Right atrium auricular region (tissue), 2 donors: ENCODE measurements at regions not wholly inside any gene's neighbourhood (a gene's known extent, or its start where the extent isn't known, plus 50 kb on each side); places are given as distances from the start of the nearest gene placed in this dataset.

ENCODE experiments used
- DNase-seq: peaks from one replicate; pipeline ENCODE4 v3.0.0-alpha.2; 2019; ENCODE audit warnings: low spot score
- H3K27ac ChIP-seq, 2 donors: fragments of 200-600 bp; sonication (generic); 1 replicate in 1 of 2; 2 replicates in 1 of 2; pipeline ENCODE4 v1.5.1; 2016 to 2019
- H3K27me3 ChIP-seq, 2 donors: fragments of 200-600 bp; sonication (generic); one replicate each; pipeline versions ENCODE4 v1.5.1 to v1.6.0; 2017 to 2019
- H3K36me3 ChIP-seq: fragments of 200-600 bp; sonication (generic); one replicate; pipeline ENCODE4 v1.5.1; 2016
- H3K4me1 ChIP-seq, 2 donors: fragments of 200-600 bp; sonication (generic); one replicate each; pipeline versions ENCODE4 v1.5.1 to v1.6.0; 2017 to 2019
- H3K4me3 ChIP-seq, 2 donors: fragments of 200-600 bp; sonication (generic); 1 replicate in 1 of 2; 2 replicates in 1 of 2; pipeline ENCODE4 v1.5.1; 2017 to 2019; ENCODE audit warnings: mild to moderate bottlenecking in 1 of 2, moderate library complexity in 1 of 2
- H3K9me3 ChIP-seq, 2 donors: fragments of 200-600 bp; sonication (generic); one replicate each; pipeline ENCODE4 v1.5.1; 2019
- CTCF ChIP-seq, 2 donors: fragments of 200-600 bp; sonication (generic); IDR thresholded peaks; one replicate each; pipeline ENCODE4 v1.5.1; 2019; ENCODE audit warnings: antibody characterized with exemption in 2 of 2

- Histone ChIP-seq H3K9me3 (no peaks in the 10 kb centered on the region), H3K27me3 (no peaks in the 10 kb centered on the region), H3K36me3 (no peaks in the 10 kb centered on the region), H3K4me3 (no peak overlapping the region), H3K27ac (no peak overlapping the region), H3K4me1 (no peaks in the 10 kb centered on the region)
- DNase-seq = no peak
- no peak for TF ChIP-seq CTCF (IDR thresholded peaks at IDR 0.05)
Observed at GRCh38 chr18:38386146-38386545, 820.5 kb upstream of the CELF4 start.

GRCh38 chr18:38369772-38370690 lies 804.4 kb upstream of the CELF4 start:
- TF ChIP-seq CTCF (IDR thresholded peaks at IDR 0.05) = no peak
- no peak for DNase-seq
- no peaks in the 10 kb centered on the region for H3K36me3 ChIP-seq
- H3K4me1 ChIP-seq = no peaks in the 10 kb centered on the region
- H3K27me3 ChIP-seq = no peaks in the 10 kb centered on the region
- no peak overlapping the region for H3K27ac ChIP-seq
- no peaks in the 10 kb centered on the region for H3K9me3 ChIP-seq
- no peak overlapping the region for H3K4me3 ChIP-seq

GRCh38 chr18:38368886-38369285 lies 803.3 kb upstream of the CELF4 start:
- Histone ChIP-seq H3K9me3 (no peaks in the 10 kb centered on the region), H3K4me3 (no peak overlapping the region), H3K27ac (no peak overlapping the region), H3K4me1 (no peaks in the 10 kb centered on the region), H3K27me3 (no peaks in the 10 kb centered on the region), H3K36me3 (no peaks in the 10 kb centered on the region)
- no peak for TF ChIP-seq CTCF (IDR thresholded peaks at IDR 0.05)
- no peak for DNase-seq

- H3K27me3 ChIP-seq = no peaks in the 10 kb centered on the region
- H3K4me3 ChIP-seq = no peak overlapping the region
- H3K4me1 ChIP-seq = no peaks in the 10 kb centered on the region
- H3K36me3 ChIP-seq = no peaks in the 10 kb centered on the region
- no peak for DNase-seq
- no peak for TF ChIP-seq CTCF (IDR thresholded peaks at IDR 0.05)
- no peak overlapping the region for H3K27ac ChIP-seq
- no peaks in the 10 kb centered on the region for H3K9me3 ChIP-seq
Observed at GRCh38 chr18:38368246-38368645, 802.6 kb upstream of the CELF4 start.

- no peaks in the 10 kb centered on the region for H3K27me3 ChIP-seq
- TF ChIP-seq CTCF (IDR thresholded peaks at IDR 0.05) = peak in 1 of 2 donors; percentile 24
- DNase-seq = no peak
- no peak overlapping the region for H3K27ac ChIP-seq
- H3K4me1 ChIP-seq = no peaks in the 10 kb centered on the region
- no peaks in the 10 kb centered on the region for H3K9me3 ChIP-seq
- H3K36me3 ChIP-seq = no peaks in the 10 kb centered on the region
- no peak overlapping the region for H3K4me3 ChIP-seq
Observed at GRCh38 chr18:38367473-38367872, 801.9 kb upstream of the CELF4 start.
